Neuron (in vitro differentiated cells): ENCODE measurements at regions not wholly inside any gene's neighbourhood (a gene's known extent, or its start where the extent isn't known, plus 50 kb on each side); places are given as distances from the start of the nearest gene placed in this dataset.
"Not testable (repeated sequence)": the region's sequence is repeated elsewhere in the genome, so short reads cannot be mapped to it uniquely, and the experiment has no call there.

Source experiments
- H2AFZ ChIP-seq: one replicate; pipeline ENCODE4 v1.6.1; 2013; ENCODE audit warnings: low read depth, mild to moderate bottlenecking, inconsistent platforms, low read length, moderate library complexity
- H3K27me3 ChIP-seq: one replicate; pipeline ENCODE4 v1.6.1; 2013; ENCODE audit warnings: low read length; ENCODE audit not compliant: insufficient read depth
- H3K36me3 ChIP-seq: one replicate; pipeline ENCODE4 v1.6.1; 2013; ENCODE audit warnings: low read length; ENCODE audit not compliant: insufficient read depth
- H3K4me1 ChIP-seq: one replicate; pipeline ENCODE4 v1.6.1; 2013; ENCODE audit warnings: low read length; ENCODE audit not compliant: insufficient read depth
- H3K4me3 ChIP-seq: 2 replicates; pipeline ENCODE4 v1.5.1; 2013; ENCODE audit warnings: mild to moderate bottlenecking, low read length, moderate library complexity
- H3K9me3 ChIP-seq: one replicate; pipeline ENCODE4 v1.6.1; 2013; ENCODE audit warnings: low read length

DNA sequence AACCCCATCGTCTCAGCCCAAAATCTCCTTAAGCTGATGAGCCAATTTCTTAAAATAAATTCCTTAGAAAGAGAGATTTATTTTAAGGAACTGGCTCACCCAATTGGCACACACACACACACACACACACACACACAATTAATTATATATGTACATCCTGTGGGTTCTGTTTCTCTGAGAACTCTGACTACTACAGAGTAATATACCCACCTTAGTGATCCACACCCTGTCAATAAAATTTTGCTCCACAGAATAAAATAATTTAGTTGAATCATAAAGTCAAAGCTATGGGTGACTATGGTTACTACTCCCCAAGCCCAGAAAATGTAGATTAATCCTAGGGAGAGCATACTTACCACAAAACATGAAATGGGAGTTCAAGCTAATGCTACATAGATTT, 131.0 kb downstream of the DMAC1 start:
- Histone ChIP-seq H2AFZ (no peak overlapping the region), H3K27me3 (no peaks in the 10 kb centered on the region), H3K4me3 (no peak overlapping the region), H3K36me3 (no peaks in the 10 kb centered on the region), H3K9me3 (no peaks in the 10 kb centered on the region), H3K4me1 (no peaks in the 10 kb centered on the region)

DNA sequence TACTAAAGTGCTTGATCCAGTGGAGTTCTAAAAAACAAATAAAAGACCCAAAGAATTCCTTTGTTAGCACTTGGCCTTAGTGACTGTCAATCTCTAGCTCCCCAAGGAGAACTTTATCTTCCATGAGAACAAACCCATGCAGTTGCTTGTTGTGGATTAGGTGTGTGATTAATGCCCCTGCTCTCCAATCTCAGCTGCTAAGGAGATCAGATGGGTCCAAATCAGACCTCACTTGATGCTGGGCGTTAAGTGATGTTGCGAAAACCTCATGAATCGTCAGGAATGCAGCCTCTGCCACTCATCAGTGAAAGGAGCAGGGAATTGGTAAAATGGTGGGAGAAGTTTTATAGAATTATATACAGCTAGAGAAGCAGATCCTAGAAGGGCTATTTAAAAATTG, 133.7 kb downstream of the DMAC1 start:
- Histone ChIP-seq H3K27me3 (no peaks in the 10 kb centered on the region), H3K36me3 (no peaks in the 10 kb centered on the region), H2AFZ (no peak overlapping the region), H3K9me3 (no peaks in the 10 kb centered on the region), H3K4me3 (no peak overlapping the region), H3K4me1 (no peaks in the 10 kb centered on the region)

DNA sequence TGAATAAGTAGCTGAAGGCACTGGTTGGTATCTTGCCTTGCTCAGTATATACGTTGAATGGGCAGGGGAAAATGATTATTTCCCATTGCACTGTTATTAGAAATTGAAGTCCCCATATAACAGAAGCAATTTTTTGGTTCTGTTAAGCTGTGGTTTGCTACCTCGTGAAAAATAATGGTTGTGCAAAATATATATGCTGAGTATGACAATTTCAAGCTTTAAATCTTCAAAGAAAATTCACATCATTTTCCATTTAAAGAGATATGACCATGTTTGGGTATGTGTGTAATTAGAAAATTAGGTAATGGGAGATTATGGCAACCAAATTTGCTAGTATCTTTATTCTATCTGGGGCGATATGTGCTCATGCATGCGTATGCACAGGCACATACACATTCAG, 139.8 kb downstream of the DMAC1 start:
- Histone ChIP-seq H3K9me3 (no peaks in the 10 kb centered on the region), H3K36me3 (no peaks in the 10 kb centered on the region), H3K4me3 (no peak overlapping the region), H3K4me1 (no peaks in the 10 kb centered on the region), H3K27me3 (no peaks in the 10 kb centered on the region), H2AFZ (no peak overlapping the region)

DNA sequence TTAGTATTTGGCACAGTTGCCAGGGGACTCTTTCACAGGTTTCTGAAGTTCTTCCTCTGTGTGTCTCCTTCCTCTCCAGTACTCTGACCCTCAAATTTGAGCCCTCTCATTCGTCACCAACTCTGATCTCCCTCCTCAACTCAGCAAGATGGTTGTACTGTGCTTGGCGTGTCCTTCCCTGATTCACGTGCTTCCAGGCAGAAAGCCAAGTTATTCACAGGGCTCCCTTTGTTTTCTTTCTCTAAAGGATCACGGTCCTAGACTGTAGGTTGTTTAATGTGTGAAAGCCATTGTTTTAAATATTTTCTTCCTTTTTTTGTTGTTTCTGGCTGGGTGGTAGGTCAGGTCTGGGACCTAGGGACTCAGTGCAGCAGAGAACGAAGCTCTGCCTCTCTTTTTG, 142.9 kb downstream of the DMAC1 start:
- Histone ChIP-seq H3K36me3 (no peaks in the 10 kb centered on the region), H2AFZ (no peak overlapping the region), H3K27me3 (no peaks in the 10 kb centered on the region), H3K9me3 (no peaks in the 10 kb centered on the region), H3K4me1 (peaks cover 3% of the 10 kb centered on the region), H3K4me3 (no peak overlapping the region)

- Histone ChIP-seq H3K27me3 (no peaks in the 10 kb centered on the region), H3K9me3 (no peaks in the 10 kb centered on the region), H3K4me1 (peaks cover 3% of the 10 kb centered on the region), H3K4me3 (no peak overlapping the region), H3K36me3 (no peaks in the 10 kb centered on the region), H2AFZ (no peak overlapping the region)
These were observed 146.3 kb downstream of the DMAC1 start for GRCh38 chr9:7653262-7653661.

DNA sequence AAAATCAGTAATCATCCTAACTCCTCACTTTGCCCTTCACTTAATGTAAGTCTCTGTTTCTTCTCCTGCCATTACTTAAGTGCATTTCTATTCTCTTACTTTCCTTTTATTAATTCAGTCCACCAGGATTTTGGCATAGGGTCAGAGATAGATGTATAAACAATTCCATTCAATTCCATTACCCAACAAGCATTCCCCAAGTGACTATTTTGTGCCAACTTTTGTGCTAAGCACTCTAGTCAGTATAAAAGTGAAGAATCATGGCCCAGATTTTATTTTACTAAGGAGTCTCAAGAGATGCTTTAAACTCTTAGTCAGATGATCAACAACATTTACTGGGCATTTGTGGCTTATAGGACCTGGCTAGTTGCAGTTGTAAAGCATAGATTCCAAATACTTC, 159.3 kb downstream of the DMAC1 start:
- H3K9me3 ChIP-seq = no peaks in the 10 kb centered on the region
- H3K27me3 ChIP-seq = no peaks in the 10 kb centered on the region
- no peak overlapping the region for H3K4me3 ChIP-seq
- H3K36me3 ChIP-seq = no peaks in the 10 kb centered on the region
- H3K4me1 ChIP-seq = no peaks in the 10 kb centered on the region
- no peak overlapping the region for H2AFZ ChIP-seq

DNA sequence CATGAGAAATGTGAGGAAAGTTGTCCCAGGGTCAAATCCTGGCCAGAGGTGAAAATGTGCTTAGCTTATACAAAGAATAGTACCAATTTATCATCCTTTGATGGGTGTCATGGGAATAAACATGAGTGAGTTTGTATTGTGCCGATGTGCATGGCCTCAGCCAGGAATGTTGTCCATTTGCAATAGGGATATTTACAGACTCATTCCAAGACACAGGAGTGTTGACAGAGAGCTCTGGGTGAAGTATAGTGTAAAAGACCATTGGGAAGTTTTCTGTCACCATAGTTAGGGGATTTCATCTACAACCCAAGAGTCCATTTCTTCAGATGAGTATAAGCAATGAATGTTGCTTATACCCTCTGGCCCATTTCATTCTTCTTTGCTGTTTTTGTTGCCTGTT, 160.1 kb downstream of the DMAC1 start:
- Histone ChIP-seq H2AFZ (no peak overlapping the region), H3K4me3 (no peak overlapping the region), H3K9me3 (no peaks in the 10 kb centered on the region), H3K36me3 (no peaks in the 10 kb centered on the region), H3K27me3 (no peaks in the 10 kb centered on the region), H3K4me1 (no peaks in the 10 kb centered on the region)

GRCh38 chr9:7636838-7637467, 162.6 kb downstream of the DMAC1 start:
- no peaks in the 10 kb centered on the region for H3K9me3 ChIP-seq
- H3K4me3 ChIP-seq = no peak overlapping the region
- no peaks in the 10 kb centered on the region for H3K27me3 ChIP-seq
- H3K4me1 ChIP-seq = no peaks in the 10 kb centered on the region
- H2AFZ ChIP-seq = no peak overlapping the region
- no peaks in the 10 kb centered on the region for H3K36me3 ChIP-seq

GRCh38 chr9:7636309-7636708, 163.3 kb downstream of the DMAC1 start:
- no peaks in the 10 kb centered on the region for H3K36me3 ChIP-seq
- no peaks in the 10 kb centered on the region for H3K27me3 ChIP-seq
- no peak overlapping the region for H3K4me3 ChIP-seq
- no peaks in the 10 kb centered on the region for H3K4me1 ChIP-seq
- H2AFZ ChIP-seq = no peak overlapping the region
- no peaks in the 10 kb centered on the region for H3K9me3 ChIP-seq

DNA sequence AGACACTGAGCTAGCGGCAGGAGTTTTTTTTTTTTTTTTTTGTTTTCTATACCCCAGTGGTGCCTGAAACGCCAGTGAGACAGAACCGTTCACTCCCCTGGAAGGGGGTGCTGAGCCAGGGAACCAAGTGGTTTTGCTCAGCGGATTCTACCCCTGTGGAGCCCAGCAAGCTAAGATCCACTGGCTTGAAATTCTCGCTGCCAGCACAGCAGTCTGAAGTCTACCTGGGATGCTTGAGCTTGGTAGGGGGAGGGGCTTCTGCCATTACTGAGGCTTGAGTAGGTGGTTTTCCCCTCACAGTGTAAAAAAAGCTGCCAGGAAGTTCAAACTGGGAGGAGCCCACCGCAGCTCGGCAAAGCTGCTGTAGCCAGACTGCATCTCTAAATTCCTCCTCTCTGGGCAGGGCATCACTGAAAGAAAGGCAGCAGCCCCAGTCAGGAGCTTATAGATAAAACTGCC, 173.0 kb downstream of the DMAC1 start:
- H3K4me1 ChIP-seq, H3K27me3 ChIP-seq, H2AFZ ChIP-seq, H3K9me3 ChIP-seq, H3K36me3 ChIP-seq, H3K4me3 ChIP-seq: not testable (repeated sequence)

GRCh38 chr9:7622481-7622880, 177.1 kb downstream of the DMAC1 start:
- no peaks in the 10 kb centered on the region for H3K4me1 ChIP-seq
- no peaks in the 10 kb centered on the region for H3K9me3 ChIP-seq
- H3K4me3 ChIP-seq = no peak overlapping the region
- no peaks in the 10 kb centered on the region for H3K36me3 ChIP-seq
- H2AFZ ChIP-seq = no peak overlapping the region
- H3K27me3 ChIP-seq = no peaks in the 10 kb centered on the region

GRCh38 chr9:7615344-7615743, 184.2 kb downstream of the DMAC1 start:
- Histone ChIP-seq H3K27me3 (no peaks in the 10 kb centered on the region), H3K4me3 (no peak overlapping the region), H2AFZ (no peak overlapping the region), H3K9me3 (no peaks in the 10 kb centered on the region), H3K36me3 (no peaks in the 10 kb centered on the region), H3K4me1 (no peaks in the 10 kb centered on the region)

- Histone ChIP-seq H3K4me3 (no peak overlapping the region), H3K27me3 (no peaks in the 10 kb centered on the region), H3K4me1 (no peaks in the 10 kb centered on the region), H2AFZ (no peak overlapping the region), H3K9me3 (no peaks in the 10 kb centered on the region), H3K36me3 (no peaks in the 10 kb centered on the region)
These were observed 185.6 kb downstream of the DMAC1 start for GRCh38 chr9:7613931-7614330.

DNA sequence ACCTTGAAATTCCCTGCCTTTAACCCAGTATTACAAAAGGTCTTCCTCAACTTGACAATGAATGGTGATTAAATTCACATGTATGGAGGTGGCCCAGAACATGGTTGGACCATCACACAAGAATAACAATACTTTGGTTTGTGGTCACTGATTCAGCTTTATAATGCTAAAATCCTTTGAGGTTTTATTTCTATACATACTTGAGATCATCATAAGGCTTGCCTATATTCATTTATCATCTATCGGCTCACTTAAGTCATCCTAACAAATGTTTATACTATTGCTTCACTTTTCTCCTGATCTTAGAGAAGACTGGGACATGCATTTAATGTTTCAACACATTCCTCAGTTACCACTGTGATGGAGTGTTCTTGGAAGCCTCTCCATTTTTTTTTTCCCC, 191.3 kb downstream of the DMAC1 start:
- Histone ChIP-seq H2AFZ (no peak overlapping the region), H3K4me3 (no peak overlapping the region), H3K27me3 (no peaks in the 10 kb centered on the region), H3K4me1 (no peaks in the 10 kb centered on the region), H3K36me3 (no peaks in the 10 kb centered on the region), H3K9me3 (no peaks in the 10 kb centered on the region)
